Mesendoderm (in vitro differentiated cells): ENCODE measurements at regions not wholly inside any gene's neighbourhood (a gene's known extent, or its start where the extent isn't known, plus 50 kb on each side); places are given as distances from the start of the nearest gene placed in this dataset.
"Not testable (repeated sequence)": the region's sequence is repeated elsewhere in the genome, so short reads cannot be mapped to it uniquely, and the experiment has no call there.

Source experiments
- DNase-seq: peaks from one replicate; pipeline ENCODE4 v3.0.0; 2013
- H2AK5ac ChIP-seq: 2 replicates; pipeline ENCODE4 v1.6.1; 2013; ENCODE audit warnings: low read length, inconsistent platforms
- H2BK120ac ChIP-seq: 2 replicates; pipeline ENCODE4 v1.6.1; 2013; ENCODE audit warnings: low read depth, mild to moderate bottlenecking, low read length, moderate library complexity, mixed read lengths
- H2BK15ac ChIP-seq: replicated peaks from 2 replicates; pipeline ENCODE4 v1.6.1; 2013; ENCODE audit warnings: low read depth, mild to moderate bottlenecking, moderate library complexity
- H2BK5ac ChIP-seq: 2 replicates; pipeline ENCODE4 v1.6.1; 2013; ENCODE audit warnings: low read length, inconsistent platforms
- H3K18ac ChIP-seq: 2 replicates; pipeline ENCODE4 v1.6.1; 2013; ENCODE audit warnings: mild to moderate bottlenecking, low read length, mixed read lengths
- H3K23ac ChIP-seq: one replicate; pipeline ENCODE4 v1.6.1; 2013; ENCODE audit warnings: low read length
- H3K27ac ChIP-seq: 2 replicates; pipeline ENCODE4 v1.5.1; 2013; ENCODE audit warnings: low read depth, mild to moderate bottlenecking, inconsistent platforms, low read length, moderate library complexity
- H3K27me3 ChIP-seq: 2 replicates; pipeline ENCODE4 v1.6.1; 2013; ENCODE audit warnings: low read length, control low read depth, mild to moderate bottlenecking, inconsistent platforms; ENCODE audit not compliant: insufficient read depth, poor library complexity
- H3K36me3 ChIP-seq: 2 replicates; pipeline ENCODE4 v1.6.1; 2013; ENCODE audit warnings: low read length, inconsistent platforms; ENCODE audit not compliant: control insufficient read depth, insufficient read depth
- H3K4ac ChIP-seq: one replicate; pipeline ENCODE4 v1.6.1; 2013; ENCODE audit warnings: low read depth, mild to moderate bottlenecking, low read length, moderate library complexity
- H3K4me1 ChIP-seq: 2 replicates; pipeline ENCODE4 v1.6.1; 2013; ENCODE audit warnings: low read depth, low read length, inconsistent platforms; ENCODE audit not compliant: control insufficient read depth
- H3K4me2 ChIP-seq: 2 replicates; pipeline ENCODE4 v1.6.1; 2013; ENCODE audit warnings: low read length
- H3K4me3 ChIP-seq: 2 replicates; pipeline ENCODE4 v1.5.1; 2013; ENCODE audit warnings: mild to moderate bottlenecking, low read length
- H3K56ac ChIP-seq: one replicate; pipeline ENCODE4 v1.6.1; 2013; ENCODE audit warnings: low read length
- H3K79me1 ChIP-seq: 2 replicates; pipeline ENCODE4 v1.6.1; 2013; ENCODE audit warnings: low read length, inconsistent platforms
- H3K79me2 ChIP-seq: 2 replicates; pipeline ENCODE4 v1.6.1; 2013; ENCODE audit warnings: mild to moderate bottlenecking, low read length; ENCODE audit not compliant: control insufficient read depth, insufficient read depth
- H3K9ac ChIP-seq: 2 replicates; pipeline ENCODE4 v1.6.1; 2013; ENCODE audit warnings: low read length, inconsistent platforms
- H4K5ac ChIP-seq: one replicate; pipeline ENCODE4 v1.6.1; 2013; ENCODE audit warnings: low read length
- H4K8ac ChIP-seq: one replicate; pipeline ENCODE4 v1.6.1; 2013; ENCODE audit warnings: low read depth, mild to moderate bottlenecking, control low read depth, low read length, moderate library complexity
- WGBS: extraction: QIAGEN DNeasy Blood & Tissue Kit; methylation state at CpG from one replicate; pipeline ENCODE4 v1.1.7; 2013; ENCODE audit warnings: low lambda C conversion rate, missing lambda C conversion rate; ENCODE audit not compliant: insufficient coverage; ENCODE audit errors: extremely low coverage; 5-methylcytosine and 5-hydroxymethylcytosine counted together

DNA sequence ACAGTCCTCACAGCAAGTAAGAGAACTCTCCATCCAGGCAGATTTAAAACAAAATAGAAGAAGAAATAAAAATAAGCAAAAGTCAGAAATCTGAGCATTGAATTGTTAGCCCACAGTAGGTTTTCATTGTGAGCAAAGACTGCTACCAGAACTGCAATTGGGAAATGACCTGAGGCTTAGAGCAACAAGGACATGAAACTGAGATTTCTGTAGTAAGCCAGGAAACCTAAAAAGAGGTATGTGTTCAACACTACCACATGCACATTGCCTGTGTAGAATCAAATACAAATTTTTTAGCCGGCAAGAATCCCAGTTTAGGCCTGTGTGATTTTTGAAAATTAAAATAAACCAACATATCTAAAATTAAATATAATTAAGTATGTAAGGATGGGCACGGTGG is 928.4 kb upstream of the WWC1 start:
- no peaks in the 10 kb centered on the region for H3K79me1 ChIP-seq
- no peak overlapping the region for H3K27ac ChIP-seq
- H3K4me3 ChIP-seq, result no peak overlapping the region
- DNase-seq, result no peak
- H3K23ac ChIP-seq, result no peak overlapping the region
- H3K4ac ChIP-seq, result no peak overlapping the region
- no peak overlapping the region for H2BK120ac ChIP-seq
- no peak overlapping the region for H4K8ac ChIP-seq
- H3K9ac ChIP-seq, result no peak overlapping the region
- no peak overlapping the region for H3K18ac ChIP-seq
- H2BK15ac ChIP-seq, result no peak overlapping the region
- no peak overlapping the region for H2BK5ac ChIP-seq
- no CpG with 5 or more reads among the region's 2 CpGs for WGBS
- H3K27me3 ChIP-seq, result no peaks in the 10 kb centered on the region
- H3K56ac ChIP-seq, result no peak overlapping the region
- no peaks in the 10 kb centered on the region for H3K79me2 ChIP-seq
- H3K4me2 ChIP-seq, result no peak overlapping the region
- peaks cover 2% of the 10 kb centered on the region for H3K4me1 ChIP-seq
- no peak overlapping the region for H4K5ac ChIP-seq
- H2AK5ac ChIP-seq, result no peak overlapping the region
- H3K36me3 ChIP-seq, result no peaks in the 10 kb centered on the region

DNA sequence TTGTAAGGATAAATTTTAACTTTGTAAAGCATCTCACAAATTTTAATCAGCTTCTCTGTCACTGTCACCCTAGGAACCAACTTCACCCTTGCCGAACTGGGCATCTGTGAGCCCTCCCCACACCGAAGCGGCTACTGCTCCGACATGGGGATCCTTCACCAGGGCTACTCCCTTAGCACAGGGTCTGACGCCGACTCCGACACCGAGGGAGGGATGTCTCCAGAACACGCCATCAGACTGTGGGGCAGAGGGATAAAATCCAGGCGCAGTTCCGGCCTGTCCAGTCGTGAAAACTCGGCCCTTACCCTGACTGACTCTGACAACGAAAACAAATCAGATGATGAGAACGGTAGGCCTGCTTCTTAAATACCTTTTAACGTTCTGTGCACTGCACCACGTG is 916.3 kb upstream of the WWC1 start:
- Histone ChIP-seq H3K4ac (no peak overlapping the region), H2BK120ac (no peak overlapping the region), H3K79me1 (no peaks in the 10 kb centered on the region), H3K4me3 (no peak overlapping the region), H3K23ac (no peak overlapping the region), H3K4me2 (no peak overlapping the region), H3K18ac (no peak overlapping the region), H3K36me3 (no peaks in the 10 kb centered on the region), H3K27me3 (no peaks in the 10 kb centered on the region), H2BK5ac (no peak overlapping the region), H2AK5ac (no peak overlapping the region), H3K79me2 (no peaks in the 10 kb centered on the region), H4K8ac (no peak overlapping the region), H3K56ac (no peak overlapping the region), H2BK15ac (no peak overlapping the region), H3K4me1 (no peaks in the 10 kb centered on the region), H3K27ac (no peak overlapping the region), H3K9ac (no peak overlapping the region), H4K5ac (no peak overlapping the region)
- DNase-seq, result no peak
- no CpG with 5 or more reads among the region's 17 CpGs for WGBS

DNA sequence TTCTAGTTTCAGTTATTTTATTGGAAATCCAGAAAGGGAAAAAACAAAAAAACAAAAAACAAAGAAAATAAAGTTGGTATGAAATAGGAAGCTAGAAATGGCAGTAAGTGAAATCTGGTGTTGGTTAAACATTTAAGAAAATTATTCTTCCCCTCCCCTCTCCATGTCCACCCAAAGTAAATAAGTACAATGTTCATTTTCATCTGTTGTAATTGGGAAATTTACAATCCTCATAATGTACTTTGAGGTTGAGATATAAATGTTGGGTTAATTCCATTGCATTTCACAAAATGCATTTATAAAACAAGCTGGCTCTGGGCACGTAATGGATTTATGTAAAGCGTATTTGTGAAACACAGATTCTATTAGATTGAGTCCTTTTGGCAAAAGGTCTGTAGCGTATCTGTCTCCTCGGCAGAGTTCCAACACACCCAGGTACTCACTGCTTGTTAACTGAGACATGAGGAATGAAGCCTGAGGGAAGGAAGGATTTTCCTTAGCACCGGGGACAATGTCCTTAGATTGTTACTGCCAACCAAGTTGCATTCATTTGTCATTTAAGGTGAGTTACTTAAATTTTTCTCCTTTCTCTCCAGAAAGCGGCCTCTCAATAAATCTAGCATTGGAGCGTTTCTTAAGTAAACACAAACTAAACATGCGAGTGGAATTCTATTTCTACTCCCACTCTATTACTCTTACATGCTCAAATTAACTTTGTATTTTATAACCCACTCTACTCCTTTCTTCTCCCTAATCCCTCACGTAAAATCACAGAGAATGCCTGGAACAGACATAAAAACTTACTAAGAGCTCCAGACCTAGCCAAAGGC is 912.3 kb upstream of the WWC1 start:
- H3K9ac ChIP-seq, result no peak overlapping the region
- H3K18ac ChIP-seq, result no peak overlapping the region
- WGBS, result 100% methylated on average over 1 of the region's 9 CpGs
- no peaks in the 10 kb centered on the region for H3K36me3 ChIP-seq
- no peak overlapping the region for H3K27ac ChIP-seq
- no peak overlapping the region for H3K4me3 ChIP-seq
- no peaks in the 10 kb centered on the region for H3K4me1 ChIP-seq
- H3K4ac ChIP-seq, result no peak overlapping the region
- no peak overlapping the region for H2BK15ac ChIP-seq
- DNase-seq, result peak; percentile 64
- H4K8ac ChIP-seq, result no peak overlapping the region
- no peaks in the 10 kb centered on the region for H3K27me3 ChIP-seq
- no peak overlapping the region for H2BK120ac ChIP-seq
- no peak overlapping the region for H2AK5ac ChIP-seq
- no peak overlapping the region for H4K5ac ChIP-seq
- no peak overlapping the region for H2BK5ac ChIP-seq
- H3K79me1 ChIP-seq, result no peaks in the 10 kb centered on the region
- H3K79me2 ChIP-seq, result no peaks in the 10 kb centered on the region
- H3K56ac ChIP-seq, result no peak overlapping the region
- H3K23ac ChIP-seq, result no peak overlapping the region
- no peak overlapping the region for H3K4me2 ChIP-seq

DNA sequence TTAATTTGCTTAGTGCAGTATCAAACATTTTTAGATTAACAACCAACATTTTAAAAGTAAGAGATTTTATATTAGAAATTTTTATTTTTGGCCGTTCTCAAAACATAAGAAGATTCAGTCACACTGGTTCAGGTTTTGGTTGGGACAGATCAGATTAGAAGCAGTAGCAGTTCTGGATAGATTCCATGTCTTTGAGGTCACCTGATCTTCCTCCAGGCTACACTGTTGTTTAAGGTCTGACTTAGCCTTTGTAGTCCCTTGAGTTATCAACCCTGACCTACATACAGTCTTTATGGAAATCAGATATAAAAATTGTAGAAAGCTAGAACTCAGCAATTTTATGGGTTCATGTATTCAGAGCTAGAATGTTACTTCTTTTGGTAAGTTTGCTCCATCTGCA is 910.0 kb upstream of the WWC1 start:
- Histone ChIP-seq H2AK5ac (no peak overlapping the region), H4K5ac (no peak overlapping the region), H2BK120ac (no peak overlapping the region), H3K36me3 (no peaks in the 10 kb centered on the region), H4K8ac (no peak overlapping the region), H3K4me1 (no peaks in the 10 kb centered on the region), H3K27ac (no peak overlapping the region), H3K79me1 (no peaks in the 10 kb centered on the region), H3K9ac (no peak overlapping the region), H3K18ac (no peak overlapping the region), H3K27me3 (no peaks in the 10 kb centered on the region), H2BK5ac (no peak overlapping the region), H2BK15ac (no peak overlapping the region), H3K4me2 (no peak overlapping the region), H3K4me3 (no peak overlapping the region), H3K56ac (no peak overlapping the region), H3K23ac (no peak overlapping the region), H3K4ac (no peak overlapping the region), H3K79me2 (no peaks in the 10 kb centered on the region)
- no CpG with 5 or more reads among the region's 1 CpG for WGBS
- no peak for DNase-seq

DNA sequence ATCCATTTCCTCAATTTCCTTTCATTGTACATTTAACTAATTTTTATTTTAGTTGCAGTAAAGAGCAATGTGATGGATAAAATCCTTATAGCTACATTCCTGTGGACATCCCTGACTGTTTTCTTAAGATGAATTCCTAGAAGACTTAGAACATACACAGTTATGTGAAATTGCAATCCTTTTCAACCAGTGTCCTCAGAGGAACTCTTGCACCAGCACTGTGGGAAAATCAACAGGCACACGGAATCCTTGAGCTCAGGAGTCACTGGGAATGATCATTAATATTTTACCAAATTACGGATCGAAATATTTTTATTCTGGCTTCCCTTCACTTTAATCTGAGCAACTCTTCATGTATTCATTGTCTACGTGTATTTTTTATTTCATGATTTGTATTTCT is 901.9 kb upstream of the WWC1 start:
- Histone ChIP-seq H2AK5ac (no peak overlapping the region), H3K56ac (no peak overlapping the region), H3K4me2 (no peak overlapping the region), H3K23ac (no peak overlapping the region), H3K27me3 (no peaks in the 10 kb centered on the region), H3K79me1 (no peaks in the 10 kb centered on the region), H3K9ac (no peak overlapping the region), H3K79me2 (no peaks in the 10 kb centered on the region), H3K4ac (no peak overlapping the region), H4K8ac (no peak overlapping the region), H3K4me1 (no peaks in the 10 kb centered on the region), H2BK120ac (no peak overlapping the region), H3K27ac (no peak overlapping the region), H3K18ac (no peak overlapping the region), H2BK15ac (no peak overlapping the region), H2BK5ac (no peak overlapping the region), H4K5ac (no peak overlapping the region), H3K4me3 (no peak overlapping the region), H3K36me3 (no peaks in the 10 kb centered on the region)
- no CpG with 5 or more reads among the region's 4 CpGs for WGBS
- no peak for DNase-seq

DNA sequence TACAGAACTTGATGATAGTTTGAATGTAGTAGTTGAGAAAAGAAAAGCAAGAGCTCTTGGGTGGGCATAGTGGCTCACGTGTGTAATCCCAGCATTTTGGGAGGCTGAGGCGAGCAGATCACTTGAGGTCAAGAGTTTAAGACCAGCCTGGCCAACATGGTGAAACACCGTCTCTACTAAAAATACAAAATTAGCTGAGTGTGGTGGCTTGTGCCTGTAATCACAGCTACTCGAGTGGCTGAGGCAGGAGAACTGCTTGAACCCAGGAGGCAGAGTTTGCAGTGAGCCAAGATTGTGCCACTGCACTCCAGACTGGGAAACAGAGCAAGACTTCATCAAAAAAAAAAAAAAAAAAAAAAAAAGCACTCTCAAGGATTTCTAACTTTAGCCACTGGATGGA is 900.2 kb upstream of the WWC1 start:
- H3K9ac ChIP-seq, H3K56ac ChIP-seq, H3K27ac ChIP-seq, H3K4ac ChIP-seq, H3K18ac ChIP-seq, H2AK5ac ChIP-seq, H3K27me3 ChIP-seq, H3K4me2 ChIP-seq, H4K5ac ChIP-seq, H3K4me1 ChIP-seq, H2BK120ac ChIP-seq, H2BK15ac ChIP-seq, H3K79me1 ChIP-seq, H3K23ac ChIP-seq, H3K36me3 ChIP-seq, H3K4me3 ChIP-seq, H2BK5ac ChIP-seq, DNase-seq, H3K79me2 ChIP-seq, H4K8ac ChIP-seq: not testable (repeated sequence)
- WGBS, result no CpG with 5 or more reads among the region's 4 CpGs
